ENCODE measurements at regions not wholly inside any gene's neighbourhood (a gene's known extent, or its start where the extent isn't known, plus 50 kb on each side); places are given as distances from the start of the nearest gene placed in this dataset.

- no peak for DNase-seq
Measured at GRCh38 chr14:98612434-98613200, 659.4 kb downstream of the BCL11B start.

DNA sequence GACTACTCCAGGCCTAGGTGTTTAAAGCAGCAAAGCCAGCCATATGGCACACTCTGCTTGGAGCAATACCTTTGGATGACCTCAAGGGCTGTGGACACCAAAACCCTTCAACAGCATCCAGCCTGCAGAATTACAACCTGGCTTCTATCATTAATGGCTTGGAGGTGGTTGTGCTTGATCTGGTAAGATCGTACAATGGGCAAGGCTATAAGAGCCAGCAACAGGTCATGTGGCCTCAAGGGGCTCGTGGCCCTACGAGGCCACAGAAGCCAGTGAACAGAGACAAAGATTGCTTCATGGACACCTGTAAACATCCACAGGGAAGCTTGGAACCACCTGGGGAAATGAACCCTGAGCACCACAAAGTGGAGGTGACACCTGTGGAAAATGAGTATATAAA lies 657.3 kb downstream of the BCL11B start:
- no peak for DNase-seq

GRCh38 chr14:98622208-98623051 lies 649.6 kb downstream of the BCL11B start:
- DNase-seq, result no peak

GRCh38 chr14:98623788-98624415 lies 648.1 kb downstream of the BCL11B start:
- no peak for DNase-seq

GRCh38 chr14:98633380-98633779 lies 638.6 kb downstream of the BCL11B start:
- DNase-seq, result no peak

GRCh38 chr14:98634043-98634820 lies 637.8 kb downstream of the BCL11B start:
- DNase-seq, result no peak

GRCh38 chr14:98638366-98638765 lies 633.6 kb downstream of the BCL11B start:
- DNase-seq, result no peak

GRCh38 chr14:98647754-98648153 lies 624.2 kb downstream of the BCL11B start:
- no peak for DNase-seq

DNA sequence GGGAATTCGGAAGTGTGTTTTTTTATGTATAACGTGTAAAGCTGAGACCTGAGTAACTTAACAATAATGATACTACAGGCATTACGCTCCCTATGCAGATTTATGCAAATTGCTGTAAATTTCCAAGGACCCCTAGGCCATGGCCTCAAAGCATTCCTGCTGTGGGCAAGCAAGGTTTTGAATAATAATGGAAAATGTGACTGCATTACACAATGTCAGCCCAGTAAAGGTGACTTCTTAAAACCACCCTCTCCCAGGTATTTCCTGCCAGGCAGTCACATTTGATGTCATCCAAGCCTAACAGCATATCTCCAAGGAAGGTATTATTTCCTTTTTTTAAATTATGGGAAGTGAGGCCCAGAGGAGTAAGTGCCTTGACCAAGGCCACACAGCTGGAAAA lies 621.0 kb downstream of the BCL11B start:
- DNase-seq, result no peak

GRCh38 chr14:98665007-98665406 lies 607.0 kb downstream of the BCL11B start:
- no peak for DNase-seq

DNA sequence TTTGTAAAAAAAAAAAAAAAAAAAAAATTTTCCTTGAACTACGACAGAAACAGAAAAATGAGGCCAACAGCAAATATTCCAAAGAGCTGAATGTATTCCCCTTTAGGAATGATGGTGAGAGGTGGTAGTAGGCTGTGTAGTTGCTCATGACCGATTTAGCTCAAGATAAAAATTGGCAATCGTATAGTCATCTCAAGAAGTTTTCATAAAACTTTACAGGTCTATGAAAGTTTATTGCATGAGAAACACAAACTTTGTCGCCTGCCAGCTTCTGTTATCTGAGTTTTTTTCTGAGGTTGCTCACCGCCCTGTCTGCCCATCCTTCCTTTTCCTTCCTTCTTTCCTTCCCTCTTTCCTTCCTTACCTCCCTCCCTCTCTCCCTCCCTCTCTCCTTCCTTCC lies 605.5 kb downstream of the BCL11B start:
- DNase-seq, result no peak

GRCh38 chr14:98682033-98682432 lies 590.0 kb downstream of the BCL11B start:
- DNase-seq, result no peak

DNA sequence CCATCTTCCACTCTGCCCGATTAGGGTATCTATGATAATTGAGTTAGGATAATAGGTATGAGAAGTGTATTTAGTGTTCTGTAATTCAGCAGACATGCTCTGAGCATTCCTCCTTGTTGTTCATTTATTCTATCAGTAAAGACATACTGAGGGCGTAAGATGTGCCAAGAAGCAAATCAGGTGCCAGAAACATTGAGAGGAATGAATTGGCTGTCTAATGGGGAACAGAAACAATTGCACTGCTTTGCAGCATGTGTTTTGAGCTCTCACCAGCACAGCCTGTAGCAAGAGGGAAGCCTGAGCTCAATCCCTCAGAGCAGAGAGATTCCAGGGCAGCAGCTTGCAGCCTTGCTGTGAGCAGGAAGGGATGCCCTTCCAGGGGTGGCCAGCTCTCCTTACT lies 589.3 kb downstream of the BCL11B start:
- DNase-seq, result no peak

- no peak for DNase-seq
Measured at GRCh38 chr14:98684468-98684867, 587.5 kb downstream of the BCL11B start.

DNA sequence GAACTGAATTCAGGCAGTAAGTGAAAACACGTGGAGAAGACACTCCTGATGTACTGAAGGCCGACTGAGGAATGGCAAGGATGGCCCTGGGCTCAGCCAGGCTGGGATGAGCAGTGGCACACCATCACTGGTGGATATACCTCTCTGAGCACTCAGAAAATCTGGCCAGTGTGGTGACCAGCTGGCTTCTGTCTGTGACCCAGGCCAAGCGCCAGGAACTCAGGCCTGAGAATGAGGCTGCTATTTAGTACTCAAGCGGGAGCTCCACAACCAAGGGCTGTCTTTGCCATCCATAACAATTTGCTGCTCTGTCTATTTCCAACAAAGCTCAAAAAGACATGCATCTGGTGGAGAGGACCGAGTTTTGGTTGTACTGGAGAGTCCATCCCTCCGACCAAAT lies 586.3 kb downstream of the BCL11B start:
- DNase-seq, result no peak

DNA sequence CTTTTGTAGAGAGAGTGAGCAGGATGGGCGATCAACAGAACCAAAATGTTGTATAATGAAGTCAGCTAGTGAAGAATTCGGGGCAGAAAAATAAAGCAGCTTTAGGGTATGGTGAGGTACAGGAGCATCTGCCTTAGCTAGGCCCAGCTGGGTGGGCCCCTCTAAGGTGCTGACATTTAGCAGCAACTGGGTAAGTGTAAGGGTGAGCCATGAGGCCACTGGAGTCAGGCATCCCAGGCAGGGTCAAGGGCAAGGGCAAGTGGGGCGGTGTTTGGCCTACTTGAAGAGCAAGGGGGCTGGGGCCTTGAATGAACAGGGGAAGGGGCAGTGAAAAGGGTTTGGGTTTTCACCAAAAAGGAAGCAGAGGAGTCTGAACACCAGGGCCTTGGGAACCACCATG lies 583.6 kb downstream of the BCL11B start:
- no peak for DNase-seq

DNA sequence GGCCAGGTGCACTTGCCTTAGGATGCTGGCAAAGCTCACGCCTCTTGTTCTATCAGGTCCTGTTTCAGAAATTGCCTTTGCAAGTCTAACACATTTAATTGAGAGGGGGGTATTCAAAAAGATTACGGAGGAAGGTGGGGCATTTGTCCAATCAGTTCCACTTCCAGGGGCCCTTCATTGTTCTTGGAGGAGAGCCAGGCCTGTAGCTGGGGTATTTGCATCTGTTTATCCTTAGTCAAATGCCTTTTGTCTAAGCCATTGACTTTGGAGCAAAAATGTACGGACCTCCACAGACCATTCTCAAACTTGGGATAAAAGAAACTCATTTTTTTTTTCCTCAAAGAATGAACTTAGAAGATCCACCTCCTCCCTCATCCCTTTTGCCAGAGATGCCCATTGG lies 582.0 kb downstream of the BCL11B start:
- no peak for DNase-seq

GRCh38 chr14:98692832-98693231 lies 579.2 kb downstream of the BCL11B start:
- DNase-seq, result no peak

DNA sequence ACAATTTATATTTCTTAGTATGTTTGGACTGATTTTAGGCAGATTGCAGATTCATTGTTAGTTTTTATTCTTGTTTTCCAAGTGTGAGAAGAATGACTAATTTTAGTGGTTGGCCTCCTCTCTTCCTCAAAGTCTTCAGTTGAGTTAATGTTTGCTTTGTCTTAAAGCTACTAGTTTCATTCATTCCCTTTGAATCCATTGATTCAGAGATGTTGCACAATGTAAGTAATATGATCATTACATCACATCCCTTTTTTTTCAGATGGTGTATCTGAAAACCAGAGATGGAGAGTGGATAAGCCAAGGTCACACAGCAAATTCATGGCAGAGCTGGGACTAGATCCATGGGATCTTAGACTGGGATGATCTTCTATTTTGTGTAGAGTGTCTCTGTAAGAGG lies 577.5 kb downstream of the BCL11B start:
- DNase-seq, result no peak

- no peak for DNase-seq
Measured at GRCh38 chr14:98695809-98696208, 576.2 kb downstream of the BCL11B start.

GRCh38 chr14:98698341-98698740 lies 573.7 kb downstream of the BCL11B start:
- no peak for DNase-seq

GRCh38 chr14:98700748-98701147 lies 571.2 kb downstream of the BCL11B start:
- no peak for DNase-seq

GRCh38 chr14:98701377-98701776 lies 570.6 kb downstream of the BCL11B start:
- DNase-seq, result no peak
